PC-3 (cell line): ENCODE measurements at regions not wholly inside any gene's neighbourhood (a gene's known extent, or its start where the extent isn't known, plus 50 kb on each side); places are given as distances from the start of the nearest gene placed in this dataset.

ENCODE experiments used
- EZH2phosphoT487 ChIP-seq: fragments of 300-600 bp; sonication (generic); IDR thresholded peaks from 2 replicates; pipeline ENCODE4 v1.6.1; 2018; ENCODE audit warnings: mild to moderate bottlenecking, antibody characterized with exemption, low read length, borderline replicate concordance
- TF ChIP-seq, protein P1 (sequence below): fragments of 300-600 bp; sonication (generic); conservative IDR thresholded peaks from 2 replicates; pipeline ENCODE4 v1.5.1; 2017; ENCODE audit warnings: antibody characterized with exemption, low read depth, mild to moderate bottlenecking, low read length

- TF ChIP-seq, protein P1, sequence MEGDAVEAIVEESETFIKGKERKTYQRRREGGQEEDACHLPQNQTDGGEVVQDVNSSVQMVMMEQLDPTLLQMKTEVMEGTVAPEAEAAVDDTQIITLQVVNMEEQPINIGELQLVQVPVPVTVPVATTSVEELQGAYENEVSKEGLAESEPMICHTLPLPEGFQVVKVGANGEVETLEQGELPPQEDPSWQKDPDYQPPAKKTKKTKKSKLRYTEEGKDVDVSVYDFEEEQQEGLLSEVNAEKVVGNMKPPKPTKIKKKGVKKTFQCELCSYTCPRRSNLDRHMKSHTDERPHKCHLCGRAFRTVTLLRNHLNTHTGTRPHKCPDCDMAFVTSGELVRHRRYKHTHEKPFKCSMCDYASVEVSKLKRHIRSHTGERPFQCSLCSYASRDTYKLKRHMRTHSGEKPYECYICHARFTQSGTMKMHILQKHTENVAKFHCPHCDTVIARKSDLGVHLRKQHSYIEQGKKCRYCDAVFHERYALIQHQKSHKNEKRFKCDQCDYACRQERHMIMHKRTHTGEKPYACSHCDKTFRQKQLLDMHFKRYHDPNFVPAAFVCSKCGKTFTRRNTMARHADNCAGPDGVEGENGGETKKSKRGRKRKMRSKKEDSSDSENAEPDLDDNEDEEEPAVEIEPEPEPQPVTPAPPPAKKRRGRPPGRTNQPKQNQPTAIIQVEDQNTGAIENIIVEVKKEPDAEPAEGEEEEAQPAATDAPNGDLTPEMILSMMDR = no peak
- no peak for TF ChIP-seq EZH2phosphoT487
These were observed 109.1 kb upstream of the MED14 start for GRCh38 chrX:40844471-40844870.
